ENCODE measurements at regions not wholly inside any gene's neighbourhood (a gene's known extent, or its start where the extent isn't known, plus 50 kb on each side); places are given as distances from the start of the nearest gene placed in this dataset.
"Not testable (repeated sequence)": the region's sequence is repeated elsewhere in the genome, so short reads cannot be mapped to it uniquely, and the experiment has no call there.

GRCh38 chr9:108264093-108264492 is 591.7 kb downstream of the ACTL7B start:
- no peak for DNase-seq (ENCODE audit: low spot score)
- TF ChIP-seq CTCF (conservative IDR thresholded peaks at IDR 0.05; ENCODE audit: low read depth): no peak
- CTCF ChIA-PET: interaction anchor here (0.6 kb wide), 1 partner anchor 780 kb away, joined by 3 read pairs; no protein-coding TSS in a partner anchor
- POLR2A ChIA-PET (ENCODE audit: low non-redundant PET): no interaction called here
- no peak overlapping the region for H3K27ac ChIP-seq

GRCh38 chr9:108262836-108263235 is 593.0 kb downstream of the ACTL7B start:
- ChIA-PET CTCF (interaction anchor here (0.6 kb wide), 2 partner anchors 210 to 363 kb away, joined by 3 to 4 read pairs; no protein-coding TSS in a partner anchor), POLR2A (ENCODE audit: low non-redundant PET) (no interaction called here)
- TF ChIP-seq CTCF (conservative IDR thresholded peaks at IDR 0.05; ENCODE audit: low read depth): no peak

GRCh38 chr9:108259917-108260675 is 595.7 kb downstream of the ACTL7B start:
- ChIA-PET POLR2A (ENCODE audit: low non-redundant PET) (no interaction called here), CTCF (interaction anchor here (0.6 kb wide), 2 partner anchors 11 to 1152 kb away, joined by 3 to 8 read pairs; no protein-coding TSS in a partner anchor)
- peak; percentile 90 for DNase-seq (ENCODE audit: low spot score)
- peak overlapping the region; percentile 89 for H3K27ac ChIP-seq
- no peak for TF ChIP-seq CTCF (conservative IDR thresholded peaks at IDR 0.05; ENCODE audit: low read depth)

More at GRCh38 chr9:108262836-108263235, 593.0 kb downstream of the ACTL7B start:
- H3K27ac ChIP-seq: no peak overlapping the region
- DNase-seq (ENCODE audit: low spot score): no peak

GRCh38 chr9:108258640-108259039 is 597.1 kb downstream of the ACTL7B start:
- CTCF ChIA-PET: no interaction called here
- DNase-seq (ENCODE audit: low spot score): no peak
- POLR2A ChIA-PET (ENCODE audit: low non-redundant PET): no interaction called here
- H3K27ac ChIP-seq: no peak overlapping the region
- no peak for TF ChIP-seq CTCF (conservative IDR thresholded peaks at IDR 0.05; ENCODE audit: low read depth)

- no peak for TF ChIP-seq CTCF (conservative IDR thresholded peaks at IDR 0.05; ENCODE audit: low read depth)
- ChIA-PET CTCF (interaction anchor here (0.8 kb wide), 1 partner anchor 396 kb away, joined by 3 read pairs; no protein-coding TSS in a partner anchor), POLR2A (ENCODE audit: low non-redundant PET) (no interaction called here)
- no peak overlapping the region for H3K27ac ChIP-seq
- no peak for DNase-seq (ENCODE audit: low spot score)
Observed at GRCh38 chr9:108257382-108257781, 598.4 kb downstream of the ACTL7B start.

GRCh38 chr9:108254236-108254635 is 601.5 kb downstream of the ACTL7B start:
- no peak for TF ChIP-seq CTCF (conservative IDR thresholded peaks at IDR 0.05; ENCODE audit: low read depth)
- no peak overlapping the region for H3K27ac ChIP-seq
- POLR2A ChIA-PET (ENCODE audit: low non-redundant PET): no interaction called here
- CTCF ChIA-PET: interaction anchor here (0.6 kb wide), 1 partner anchor 1176 kb away, joined by 3 read pairs; no protein-coding TSS in a partner anchor
- DNase-seq (ENCODE audit: low spot score): no peak

GRCh38 chr9:108247391-108247790 is 608.4 kb downstream of the ACTL7B start:
- POLR2A ChIA-PET (ENCODE audit: low non-redundant PET); DNase-seq (ENCODE audit: low spot score); CTCF ChIA-PET; H3K27ac ChIP-seq: not testable (repeated sequence)
